HG02588 (cell line): ENCODE measurements at regions not wholly inside any gene's neighbourhood (a gene's known extent, or its start where the extent isn't known, plus 50 kb on each side); places are given as distances from the start of the nearest gene placed in this dataset.

ENCODE experiments used
- ATAC-seq: cut with Tn5 transposase; IDR thresholded peaks from one replicate; pipeline ENCODE4 v1.9.1; 2021; ENCODE audit warnings: mild to moderate bottlenecking, moderate library complexity; ENCODE audit not compliant: unreplicated experiment

GRCh38 chr2:138104071-138104470 lies 139.8 kb downstream of the HNMT start:
- no peak for ATAC-seq

GRCh38 chr2:138105358-138105757 lies 141.1 kb downstream of the HNMT start:
- ATAC-seq = no peak

GRCh38 chr2:138106606-138107005 lies 142.3 kb downstream of the HNMT start:
- ATAC-seq = no peak

- ATAC-seq = no peak
Measured at GRCh38 chr2:138107288-138107687, 143.0 kb downstream of the HNMT start.

- ATAC-seq = no peak
Measured at GRCh38 chr2:138110453-138111083, 146.3 kb downstream of the HNMT start.

- no peak for ATAC-seq
Measured at GRCh38 chr2:138112536-138112935, 148.3 kb downstream of the HNMT start.

GRCh38 chr2:138113871-138114525 lies 149.7 kb downstream of the HNMT start:
- no peak for ATAC-seq

- ATAC-seq = no peak
Measured at GRCh38 chr2:138115666-138116065, 151.4 kb downstream of the HNMT start.

GRCh38 chr2:138116456-138116855 lies 152.2 kb downstream of the HNMT start:
- no peak for ATAC-seq

- ATAC-seq = no peak
Measured at GRCh38 chr2:138121666-138122661, 157.7 kb downstream of the HNMT start.

- no peak for ATAC-seq
Measured at GRCh38 chr2:138122891-138123290, 158.6 kb downstream of the HNMT start.

GRCh38 chr2:138123741-138124140 lies 159.5 kb downstream of the HNMT start:
- ATAC-seq = no peak

GRCh38 chr2:138124521-138124920 lies 160.2 kb downstream of the HNMT start:
- ATAC-seq = no peak

- no peak for ATAC-seq
Measured at GRCh38 chr2:138125306-138126288, 161.3 kb downstream of the HNMT start.

- ATAC-seq = no peak
Measured at GRCh38 chr2:138132108-138132507, 167.8 kb downstream of the HNMT start.

- ATAC-seq = no peak
Measured at GRCh38 chr2:138137949-138138348, 173.7 kb downstream of the HNMT start.

GRCh38 chr2:138147796-138148195 lies 183.5 kb downstream of the HNMT start:
- ATAC-seq = no peak

- no peak for ATAC-seq
Measured at GRCh38 chr2:138155304-138155703, 191.0 kb downstream of the HNMT start.

GRCh38 chr2:138157372-138157771 lies 193.1 kb downstream of the HNMT start:
- no peak for ATAC-seq

GRCh38 chr2:138170485-138170884 lies 206.2 kb downstream of the HNMT start:
- ATAC-seq = no peak
